ENCODE measurements at regions not wholly inside any gene's neighbourhood (a gene's known extent, or its start where the extent isn't known, plus 50 kb on each side); places are given as distances from the start of the nearest gene placed in this dataset.
A peak's percentile ranks its signal among the peaks of the same experiment; 100 is the strongest.

GRCh38 chr10:128950916-128951275 lies 516.1 kb upstream of the MGMT start:
- no peak for DNase-seq

- no peak for DNase-seq
Observed at GRCh38 chr10:128952856-128953255, 514.2 kb upstream of the MGMT start.

- DNase-seq = no peak
Observed at GRCh38 chr10:128956149-128956548, 510.9 kb upstream of the MGMT start.

- no peak for DNase-seq
Observed at GRCh38 chr10:128957221-128957620, 509.8 kb upstream of the MGMT start.

- peak; percentile 41 to 58 for DNase-seq
Observed at GRCh38 chr10:128958834-128959690, 508.0 kb upstream of the MGMT start.

GRCh38 chr10:128959746-128960145 lies 507.3 kb upstream of the MGMT start:
- peak in 1 of 2 experiments; percentile 2 for DNase-seq

- DNase-seq = no peak
Observed at GRCh38 chr10:128960517-128960916, 506.5 kb upstream of the MGMT start.

- DNase-seq = no peak
Observed at GRCh38 chr10:128962182-128962581, 504.9 kb upstream of the MGMT start.

- no peak for DNase-seq
Observed at GRCh38 chr10:128963211-128964099, 503.6 kb upstream of the MGMT start.

- no peak for DNase-seq
Observed at GRCh38 chr10:128964100-128964403, 503.0 kb upstream of the MGMT start.

- DNase-seq = no peak
Observed at GRCh38 chr10:128967980-128968756, 498.9 kb upstream of the MGMT start.

- DNase-seq = no peak
Observed at GRCh38 chr10:128969551-128969950, 497.5 kb upstream of the MGMT start.

- DNase-seq = no peak
Observed at GRCh38 chr10:128971374-128972035, 495.5 kb upstream of the MGMT start.

GRCh38 chr10:128972036-128972405 lies 495.0 kb upstream of the MGMT start:
- DNase-seq = no peak

GRCh38 chr10:128973221-128973620 lies 493.8 kb upstream of the MGMT start:
- no peak for DNase-seq

GRCh38 chr10:128976856-128977255 lies 490.2 kb upstream of the MGMT start:
- DNase-seq = no peak

GRCh38 chr10:128978211-128978610 lies 488.8 kb upstream of the MGMT start:
- DNase-seq = no peak

GRCh38 chr10:128979405-128979804 lies 487.6 kb upstream of the MGMT start:
- no peak for DNase-seq

- no peak for DNase-seq
Observed at GRCh38 chr10:128981251-128981650, 485.8 kb upstream of the MGMT start.

GRCh38 chr10:128981881-128982615 lies 485.0 kb upstream of the MGMT start:
- DNase-seq = no peak

GRCh38 chr10:128982616-128982915 lies 484.5 kb upstream of the MGMT start:
- DNase-seq = no peak

GRCh38 chr10:128985036-128985435 lies 482.0 kb upstream of the MGMT start:
- DNase-seq = no peak

Measured in NCI-H524 (cell line).